CD4-positive, alpha-beta T cell treated with Interleukin-4 for 1 hour (primary cell): ENCODE measurements at regions not wholly inside any gene's neighbourhood (a gene's known extent, or its start where the extent isn't known, plus 50 kb on each side); places are given as distances from the start of the nearest gene placed in this dataset.
A peak's percentile ranks its signal among the peaks of the same experiment; 100 is the strongest.

Experiments used
- DNase-seq, 2 donors: peaks; one replicate each; pipeline ENCODE4 v3.0.0-alpha.2; 2020 to 2022

DNA sequence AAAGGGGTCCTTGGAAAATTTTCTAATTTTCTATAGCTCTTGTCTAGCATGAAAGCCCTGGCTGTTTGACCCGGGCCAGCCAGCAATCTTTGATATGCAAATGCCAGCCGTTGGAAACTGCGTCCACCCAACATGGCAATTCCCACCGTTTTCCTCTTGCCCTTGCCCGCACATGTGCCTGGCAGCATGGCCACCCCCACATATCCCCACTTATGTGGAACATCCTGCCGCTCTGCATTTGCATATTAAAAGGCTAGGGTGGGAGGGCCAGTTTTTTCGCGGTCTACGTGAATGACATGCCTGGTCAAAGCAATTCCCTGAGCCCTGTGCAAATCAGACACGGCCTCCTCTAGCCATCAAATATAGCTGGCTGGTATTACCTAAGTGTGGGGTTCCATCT is 110.3 kb upstream of the TDRD3 start:
- no peak for DNase-seq

DNA sequence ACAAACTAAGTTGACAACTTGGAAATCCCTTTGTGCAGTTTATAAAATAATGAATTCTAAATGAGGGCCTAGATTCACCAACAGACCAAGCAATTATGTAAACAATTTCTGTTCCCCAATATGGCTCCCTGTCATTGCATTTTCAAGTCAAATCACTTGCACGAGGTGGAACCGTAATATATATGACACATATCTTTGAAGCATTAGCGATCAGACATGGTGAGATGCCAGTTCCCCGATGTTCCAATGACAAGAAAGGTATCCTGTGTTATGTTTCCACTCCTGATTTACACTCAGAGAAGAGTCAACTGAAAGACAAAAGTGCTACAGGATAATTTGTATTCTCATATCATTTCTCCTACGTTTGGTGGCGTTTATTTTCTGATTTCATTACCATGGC is 108.5 kb upstream of the TDRD3 start:
- DNase-seq, result no peak

DNA sequence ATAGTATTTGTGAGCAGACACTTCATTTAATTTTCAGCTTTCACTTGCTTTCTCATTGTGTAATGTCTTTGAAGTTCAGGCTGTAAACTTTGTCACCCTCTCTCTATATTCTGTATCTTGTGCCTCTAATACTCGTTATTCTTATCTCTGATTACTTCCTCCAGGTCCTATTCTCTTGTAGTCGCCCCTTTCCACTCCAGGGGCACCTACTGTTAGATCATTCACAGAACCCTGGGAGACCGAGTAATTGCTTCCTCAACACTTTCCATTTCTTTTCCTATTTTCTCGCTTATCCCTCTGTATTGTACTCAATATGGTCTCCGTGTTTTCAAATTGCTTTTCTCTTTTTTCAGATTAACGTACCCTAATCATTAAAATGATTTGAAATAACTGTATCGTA is 93.9 kb upstream of the TDRD3 start:
- no peak for DNase-seq

DNA sequence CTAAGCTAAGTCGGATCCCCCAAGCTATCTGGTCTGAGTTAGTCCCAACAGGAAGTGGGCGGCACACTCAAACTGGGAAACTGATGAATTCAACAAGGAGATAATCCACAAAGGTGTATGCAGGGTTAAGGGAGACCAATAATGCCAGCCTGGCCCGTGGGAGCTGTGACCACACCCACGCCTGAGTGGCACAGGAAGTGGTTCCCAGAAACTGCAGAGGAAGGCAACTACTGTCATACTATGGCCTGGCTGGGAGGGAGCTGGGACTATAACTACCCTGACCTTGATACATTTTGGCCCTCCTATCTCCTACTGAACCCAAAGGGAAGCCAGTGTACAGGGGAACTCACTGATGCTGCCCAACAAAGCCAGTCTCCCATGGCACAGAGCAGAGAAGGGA is 85.5 kb upstream of the TDRD3 start:
- DNase-seq, result no peak

GRCh38 chr13:60312851-60313505 is 84.0 kb upstream of the TDRD3 start:
- no peak for DNase-seq

DNA sequence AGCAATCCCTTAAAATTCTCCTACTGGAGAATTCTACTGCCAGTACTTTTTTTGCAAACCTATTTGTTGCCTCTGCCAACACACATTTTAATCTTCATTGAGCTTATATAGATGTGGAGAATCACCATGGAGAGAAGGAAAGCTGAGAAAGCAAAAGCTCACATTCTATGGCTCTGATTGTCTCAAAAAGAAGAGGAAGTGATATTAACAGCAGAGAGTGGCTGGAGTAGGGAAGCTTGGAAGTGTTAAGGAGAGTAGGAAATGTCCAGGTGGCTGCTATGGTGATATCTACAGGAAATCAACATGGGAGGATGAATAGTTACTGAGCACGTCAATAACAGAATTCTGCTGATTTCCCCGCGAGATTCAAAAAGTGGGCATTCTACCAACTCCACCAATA is 78.8 kb upstream of the TDRD3 start:
- no peak for DNase-seq

DNA sequence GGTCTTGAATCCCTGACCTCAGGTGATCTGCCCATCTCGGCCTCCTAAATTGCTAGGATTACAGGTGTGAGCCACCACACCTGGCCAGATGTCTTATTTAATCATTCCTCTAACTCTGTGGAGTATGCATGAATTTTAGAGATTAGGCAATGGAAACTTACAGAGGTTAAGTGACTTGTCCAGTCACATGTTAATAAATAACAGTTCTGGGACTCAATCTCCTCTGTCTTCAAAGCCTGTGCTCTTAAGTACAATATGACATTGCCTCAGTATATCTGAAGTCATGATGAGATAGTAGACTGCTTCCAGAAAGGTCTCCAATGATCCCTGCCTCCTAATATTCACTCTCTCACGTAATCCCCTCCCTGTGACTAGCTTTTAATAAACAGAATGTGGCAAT is 72.9 kb upstream of the TDRD3 start:
- DNase-seq, result no peak

GRCh38 chr13:60326273-60326672 is 70.7 kb upstream of the TDRD3 start:
- no peak for DNase-seq

DNA sequence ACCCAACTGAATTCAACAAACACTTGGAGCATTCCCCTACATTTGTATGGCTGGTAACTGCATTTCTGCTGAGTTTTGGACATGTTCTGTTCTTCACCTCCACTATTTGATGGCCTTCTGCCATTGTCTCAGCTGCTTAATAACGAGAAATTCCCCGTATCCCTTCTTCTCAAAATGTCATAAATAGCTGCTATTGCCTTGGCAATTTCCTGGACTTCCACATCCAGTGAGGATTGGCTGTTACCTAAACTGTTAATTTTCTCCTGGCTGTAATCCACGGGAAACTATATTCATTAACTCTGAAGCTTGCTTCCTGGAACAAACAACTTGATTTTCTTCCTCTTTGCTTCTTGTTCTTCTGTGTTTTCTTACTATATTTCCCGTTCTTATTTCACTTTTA is 69.5 kb upstream of the TDRD3 start:
- DNase-seq, result no peak

- DNase-seq, result no peak
Observed at GRCh38 chr13:60328073-60328472, 68.9 kb upstream of the TDRD3 start.

- DNase-seq, result no peak
Observed at GRCh38 chr13:60329221-60329923, 67.6 kb upstream of the TDRD3 start.

- DNase-seq, result no peak
Observed at GRCh38 chr13:60331249-60332012, 65.6 kb upstream of the TDRD3 start.

- no peak for DNase-seq
Observed at GRCh38 chr13:60332682-60333081, 64.3 kb upstream of the TDRD3 start.

GRCh38 chr13:60334310-60334709 is 62.7 kb upstream of the TDRD3 start:
- no peak for DNase-seq

DNA sequence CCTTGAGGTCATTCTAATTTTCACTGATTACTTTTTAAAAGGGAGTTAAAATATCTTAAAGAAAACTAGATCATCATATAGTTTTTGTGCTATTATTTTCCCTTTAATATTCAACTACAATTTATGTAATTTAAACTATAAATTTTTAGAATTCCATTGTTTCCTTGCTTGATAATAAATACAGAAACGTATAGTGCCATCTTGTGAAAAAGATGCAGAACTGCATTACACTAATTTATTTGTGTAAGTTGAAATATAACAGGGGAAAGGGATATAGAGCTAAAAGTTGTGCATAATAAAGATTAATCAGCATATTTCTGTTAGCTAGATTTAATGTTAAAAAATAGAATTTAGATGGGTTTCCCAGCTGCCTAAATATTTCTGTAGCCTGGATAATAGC is 61.5 kb upstream of the TDRD3 start:
- DNase-seq, result peak in 1 of 2 donors; percentile 6

GRCh38 chr13:60338754-60339153 is 58.3 kb upstream of the TDRD3 start:
- no peak for DNase-seq

DNA sequence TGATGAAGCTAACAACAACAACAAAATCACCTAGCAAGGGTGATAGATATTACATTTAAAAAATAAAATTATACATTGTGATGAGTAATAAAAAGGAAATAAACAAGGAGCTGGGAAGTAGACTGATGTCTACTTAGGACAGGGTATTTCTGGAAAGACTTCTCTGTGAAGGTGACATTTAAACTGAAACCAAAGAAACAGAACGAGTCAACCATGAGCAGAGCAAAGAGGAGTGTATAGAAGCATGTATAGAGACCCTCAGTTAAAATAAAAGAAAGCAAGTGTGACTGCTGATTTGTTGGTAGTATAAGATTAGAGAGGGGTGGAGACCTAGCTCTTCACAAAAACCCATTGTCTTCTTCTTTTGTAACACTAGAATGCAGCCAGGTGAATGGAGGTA is 53.0 kb upstream of the TDRD3 start:
- no peak for DNase-seq

- no peak for DNase-seq
Observed at GRCh38 chr13:60347174-60347573, 49.8 kb upstream of the TDRD3 start.
